SK-N-SH (cell line): ENCODE measurements at regions not wholly inside any gene's neighbourhood (a gene's known extent, or its start where the extent isn't known, plus 50 kb on each side); places are given as distances from the start of the nearest gene placed in this dataset.

Experiments used
- CTCF ChIP-seq: fragments of 200-600 bp; sonication (generic); IDR thresholded peaks from 2 replicates; pipeline ENCODE4 v1.6.1; 2017; ENCODE audit warnings: antibody characterized with exemption, mild to moderate bottlenecking, moderate library complexity
- EZH2phosphoT487 ChIP-seq: fragments of 200-600 bp; sonication (generic); IDR thresholded peaks from 2 replicates; pipeline ENCODE4 v1.6.1; 2017; ENCODE audit warnings: low read depth, mixed run types, mild to moderate bottlenecking, antibody characterized with exemption, moderate library complexity, borderline replicate concordance
- FOXM1 ChIP-seq: IDR thresholded peaks from 2 replicates; pipeline ENCODE4 v1.4.0; 2012; ENCODE audit warnings: low read depth, mild to moderate bottlenecking
- NFIC ChIP-seq: IDR thresholded peaks from 2 replicates; pipeline ENCODE4 v1.4.0; 2012; ENCODE audit warnings: borderline replicate concordance
- SIN3A ChIP-seq: IDR thresholded peaks from 2 replicates; pipeline ENCODE4 v1.6.1; 2012; ENCODE audit warnings: low read depth, mild to moderate bottlenecking, low read length, moderate library complexity, borderline replicate concordance
- TAF1 ChIP-seq: IDR thresholded peaks from 2 replicates; pipeline ENCODE4 v1.6.1; 2012; ENCODE audit warnings: low read depth, mild to moderate bottlenecking, low read length, moderate library complexity, borderline replicate concordance

- TF ChIP-seq SIN3A = no peak
- no peak for TF ChIP-seq CTCF
- no peak for TF ChIP-seq NFIC
- TF ChIP-seq TAF1 = no peak
- no peak for TF ChIP-seq FOXM1
- no peak for TF ChIP-seq EZH2phosphoT487
These were observed 220.4 kb downstream of the DEPDC1B start for GRCh38 chr5:60479542-60479941.
